HUES64 (cell line): ENCODE measurements at regions not wholly inside any gene's neighbourhood (a gene's known extent, or its start where the extent isn't known, plus 50 kb on each side); places are given as distances from the start of the nearest gene placed in this dataset.

Experiments used
- H3K27ac ChIP-seq: 2 replicates; pipeline ENCODE4 v1.7.0; 2013; ENCODE audit warnings: low read depth, low read length, inconsistent platforms
- H3K27me3 ChIP-seq: 2 replicates; pipeline ENCODE4 v1.6.1; 2013; ENCODE audit warnings: mild to moderate bottlenecking, low read length; ENCODE audit not compliant: insufficient read depth
- H3K36me3 ChIP-seq: 2 replicates; pipeline ENCODE4 v1.6.1; 2013; ENCODE audit warnings: mild to moderate bottlenecking, low read length; ENCODE audit not compliant: insufficient read depth
- H3K4me1 ChIP-seq: 2 replicates; pipeline ENCODE4 v1.6.1; 2013; ENCODE audit warnings: mild to moderate bottlenecking, low read length, moderate library complexity; ENCODE audit not compliant: insufficient read depth
- H3K4me3 ChIP-seq: 2 replicates; pipeline ENCODE4 v1.5.1; 2013; ENCODE audit warnings: mild to moderate bottlenecking, low read length, moderate library complexity
- H3K9ac ChIP-seq: 2 replicates; pipeline ENCODE4 v1.6.1; 2013; ENCODE audit warnings: mild to moderate bottlenecking, low read depth, low read length
- H3K9me3 ChIP-seq: 2 replicates; pipeline ENCODE4 v1.6.1; 2013; ENCODE audit warnings: low read depth, low read length; ENCODE audit not compliant: insufficient read depth
- WGBS: fragments of 150-250, 120-280 bp; methylation state at CpG from one replicate; pipeline ENCODE4 v1.1.7; 2013; ENCODE audit warnings: missing lambda C conversion rate; 5-methylcytosine and 5-hydroxymethylcytosine counted together

- 77% methylated on average over 2 of the region's 2 CpGs for WGBS
- Histone ChIP-seq H3K9me3 (no peaks in the 10 kb centered on the region), H3K4me3 (no peak overlapping the region), H3K27ac (no peak overlapping the region), H3K4me1 (no peaks in the 10 kb centered on the region), H3K27me3 (no peaks in the 10 kb centered on the region), H3K36me3 (no peaks in the 10 kb centered on the region), H3K9ac (no peak overlapping the region)
These were observed 88.9 kb upstream of the TYRP1 start for GRCh38 chr9:12604164-12604821.

GRCh38 chr9:12612211-12612770, 80.9 kb upstream of the TYRP1 start:
- WGBS, result 86% methylated on average over 4 of the region's 4 CpGs
- Histone ChIP-seq H3K27ac (no peak overlapping the region), H3K9ac (no peak overlapping the region), H3K4me1 (no peaks in the 10 kb centered on the region), H3K27me3 (no peaks in the 10 kb centered on the region), H3K9me3 (no peaks in the 10 kb centered on the region), H3K4me3 (no peak overlapping the region), H3K36me3 (no peaks in the 10 kb centered on the region)

GRCh38 chr9:12613071-12613470, 80.1 kb upstream of the TYRP1 start:
- Histone ChIP-seq H3K27me3 (no peaks in the 10 kb centered on the region), H3K27ac (no peak overlapping the region), H3K4me1 (no peaks in the 10 kb centered on the region), H3K9ac (no peak overlapping the region), H3K36me3 (no peaks in the 10 kb centered on the region), H3K9me3 (no peaks in the 10 kb centered on the region), H3K4me3 (no peak overlapping the region)
- 83% methylated on average over 1 of the region's 1 CpG for WGBS

GRCh38 chr9:12614488-12614887, 78.7 kb upstream of the TYRP1 start:
- 86% methylated on average over 2 of the region's 3 CpGs for WGBS
- no peaks in the 10 kb centered on the region for H3K27me3 ChIP-seq
- H3K9ac ChIP-seq, result no peak overlapping the region
- H3K4me1 ChIP-seq, result no peaks in the 10 kb centered on the region
- no peaks in the 10 kb centered on the region for H3K9me3 ChIP-seq
- no peak overlapping the region for H3K27ac ChIP-seq
- H3K4me3 ChIP-seq, result no peak overlapping the region
- no peaks in the 10 kb centered on the region for H3K36me3 ChIP-seq

- H3K4me3 ChIP-seq, result no peak overlapping the region
- no peaks in the 10 kb centered on the region for H3K27me3 ChIP-seq
- H3K36me3 ChIP-seq, result no peaks in the 10 kb centered on the region
- no peaks in the 10 kb centered on the region for H3K9me3 ChIP-seq
- no peak overlapping the region for H3K9ac ChIP-seq
- H3K4me1 ChIP-seq, result no peaks in the 10 kb centered on the region
- 87% methylated on average over 2 of the region's 2 CpGs for WGBS
- no peak overlapping the region for H3K27ac ChIP-seq
These were observed 74.2 kb upstream of the TYRP1 start for GRCh38 chr9:12618956-12619355.

- H3K27me3 ChIP-seq, result no peaks in the 10 kb centered on the region
- 85% methylated on average over 1 of the region's 1 CpG for WGBS
- no peaks in the 10 kb centered on the region for H3K36me3 ChIP-seq
- H3K27ac ChIP-seq, result no peak overlapping the region
- peaks cover 20% of the 10 kb centered on the region for H3K4me1 ChIP-seq
- H3K9me3 ChIP-seq, result no peaks in the 10 kb centered on the region
- H3K9ac ChIP-seq, result no peak overlapping the region
- H3K4me3 ChIP-seq, result no peak overlapping the region
These were observed 67.3 kb upstream of the TYRP1 start for GRCh38 chr9:12625844-12626243.

GRCh38 chr9:12627096-12627495, 66.1 kb upstream of the TYRP1 start:
- Histone ChIP-seq H3K27ac (no peak overlapping the region), H3K4me1 (peaks cover 20% of the 10 kb centered on the region), H3K36me3 (no peaks in the 10 kb centered on the region), H3K9me3 (no peaks in the 10 kb centered on the region), H3K4me3 (no peak overlapping the region), H3K9ac (no peak overlapping the region), H3K27me3 (no peaks in the 10 kb centered on the region)
- 69% methylated on average over 1 of the region's 1 CpG for WGBS

GRCh38 chr9:12628546-12628945, 64.6 kb upstream of the TYRP1 start:
- H3K4me3 ChIP-seq, result no peak overlapping the region
- H3K4me1 ChIP-seq, result peaks cover 20% of the 10 kb centered on the region
- H3K27me3 ChIP-seq, result no peaks in the 10 kb centered on the region
- H3K36me3 ChIP-seq, result no peaks in the 10 kb centered on the region
- WGBS, result 91% methylated on average over 1 of the region's 1 CpG
- no peak overlapping the region for H3K9ac ChIP-seq
- no peak overlapping the region for H3K27ac ChIP-seq
- no peaks in the 10 kb centered on the region for H3K9me3 ChIP-seq

- Histone ChIP-seq H3K4me3 (no peak overlapping the region), H3K27ac (no peak overlapping the region; the same call in 1 of the 2 replicates), H3K9ac (no peak overlapping the region), H3K4me1 (peaks cover 20% of the 10 kb centered on the region), H3K36me3 (no peaks in the 10 kb centered on the region), H3K27me3 (no peaks in the 10 kb centered on the region), H3K9me3 (no peaks in the 10 kb centered on the region)
- WGBS, result 92% methylated on average over 2 of the region's 2 CpGs
These were observed 64.1 kb upstream of the TYRP1 start for GRCh38 chr9:12629067-12629466.

- Histone ChIP-seq H3K9me3 (no peaks in the 10 kb centered on the region), H3K4me1 (peaks cover 20% of the 10 kb centered on the region), H3K9ac (no peak overlapping the region), H3K4me3 (no peak overlapping the region), H3K27ac (no peak overlapping the region), H3K27me3 (no peaks in the 10 kb centered on the region), H3K36me3 (no peaks in the 10 kb centered on the region)
- WGBS, result 92% methylated on average over 2 of the region's 5 CpGs
These were observed 61.3 kb upstream of the TYRP1 start for GRCh38 chr9:12631866-12632265.

- no peak overlapping the region for H3K9ac ChIP-seq
These were observed 60.0 kb upstream of the TYRP1 start for GRCh38 chr9:12633016-12633765.

More at GRCh38 chr9:12633016-12633765, 60.0 kb upstream of the TYRP1 start:
- 96% methylated on average over 8 of the region's 9 CpGs for WGBS
- Histone ChIP-seq H3K4me1 (peaks cover 14% of the 10 kb centered on the region), H3K27ac (no peak overlapping the region), H3K9me3 (no peaks in the 10 kb centered on the region), H3K36me3 (no peaks in the 10 kb centered on the region), H3K4me3 (no peak overlapping the region), H3K27me3 (no peaks in the 10 kb centered on the region)
